Neural progenitor cell (in vitro differentiated cells): ENCODE measurements at regions not wholly inside any gene's neighbourhood (a gene's known extent, or its start where the extent isn't known, plus 50 kb on each side); places are given as distances from the start of the nearest gene placed in this dataset.

Source experiments
- DNase-seq: peaks from one replicate; pipeline ENCODE4 v3.0.0-alpha.2; 2016; ENCODE audit warnings: low spot score
- H2AFZ ChIP-seq: fragments of 200-600 bp; sonication (generic); replicated peaks from 2 replicates; pipeline ENCODE4 v1.6.1; 2016; ENCODE audit warnings: antibody characterized with exemption
- H3F3A ChIP-seq: fragments of 200-600 bp; sonication (generic); 2 replicates; pipeline ENCODE4 v1.6.1; 2016; ENCODE audit warnings: antibody characterized with exemption, low read depth
- H3K27ac ChIP-seq: fragments of 200-600 bp; sonication (generic); 2 replicates; pipeline ENCODE4 v1.5.1; 2016; ENCODE audit warnings: mild to moderate bottlenecking
- H3K27me3 ChIP-seq: fragments of 200-600 bp; sonication (generic); 2 replicates; pipeline ENCODE4 v1.6.1; 2016; ENCODE audit warnings: mild to moderate bottlenecking, moderate library complexity
- H3K36me3 ChIP-seq: fragments of 200-600 bp; sonication (generic); 2 replicates; pipeline ENCODE4 v1.5.1; 2016
- H3K4me1 ChIP-seq: fragments of 200-600 bp; sonication (generic); 2 replicates; pipeline ENCODE4 v1.6.1; 2016; ENCODE audit warnings: mixed run types
- H3K4me2 ChIP-seq: fragments of 200-600 bp; sonication (generic); 2 replicates; pipeline ENCODE4 v1.6.1; 2016
- H3K4me3 ChIP-seq: fragments of 200-600 bp; sonication (generic); 2 replicates; pipeline ENCODE4 v1.5.1; 2016
- H3K79me2 ChIP-seq: fragments of 200-600 bp; sonication (generic); 2 replicates; pipeline ENCODE4 v1.6.1; 2016; ENCODE audit warnings: low read depth
- H3K9ac ChIP-seq: fragments of 200-600 bp; sonication (generic); 2 replicates; pipeline ENCODE4 v1.6.1; 2016
- H3K9me3 ChIP-seq: fragments of 200-600 bp; sonication (generic); 2 replicates; pipeline ENCODE4 v1.5.1; 2016; ENCODE audit warnings: low read depth
- H4K20me1 ChIP-seq: fragments of 200-600 bp; sonication (generic); 2 replicates; pipeline ENCODE4 v1.6.1; 2016; ENCODE audit warnings: low read depth
- H3K27ac Mint-ChIP-seq: 3 replicates; pipeline ENCODE4 v1.8.0; 2021; ENCODE audit warnings: mixed read lengths
- H3K27me3 Mint-ChIP-seq: 2 replicates; pipeline ENCODE4 v1.8.0; 2022; ENCODE audit warnings: low read depth, mild to moderate bottlenecking, inconsistent platforms, moderate library complexity, mixed read lengths; ENCODE audit not compliant: insufficient read depth
- H3K36me3 Mint-ChIP-seq: 3 replicates; pipeline ENCODE4 v1.8.0; 2021; ENCODE audit warnings: mixed read lengths
- H3K4me1 Mint-ChIP-seq: 3 replicates; pipeline ENCODE4 v1.8.0; 2021; ENCODE audit warnings: mixed read lengths
- H3K4me3 Mint-ChIP-seq: 3 replicates; pipeline ENCODE4 v1.8.0; 2021; ENCODE audit warnings: mild to moderate bottlenecking, moderate library complexity, mixed read lengths
- H3K9me3 Mint-ChIP-seq: 3 replicates; pipeline ENCODE4 v1.8.0; 2020; ENCODE audit warnings: mixed read lengths
- CTCF ChIP-seq: fragments of 200-600 bp; sonication (generic); IDR thresholded peaks from 2 replicates; pipeline ENCODE4 v1.5.1; 2017; ENCODE audit warnings: antibody characterized with exemption, mild to moderate bottlenecking
- EZH2 ChIP-seq: fragments of 200-600 bp; sonication (generic); IDR thresholded peaks from 2 replicates; pipeline ENCODE4 v1.6.1; 2017; ENCODE audit warnings: antibody characterized with exemption, mild to moderate bottlenecking, moderate library complexity
- EZH2phosphoT487 ChIP-seq: fragments of 200-600 bp; sonication (generic); IDR thresholded peaks from 2 replicates; pipeline ENCODE4 v1.6.1; 2017; ENCODE audit warnings: antibody characterized with exemption

DNA sequence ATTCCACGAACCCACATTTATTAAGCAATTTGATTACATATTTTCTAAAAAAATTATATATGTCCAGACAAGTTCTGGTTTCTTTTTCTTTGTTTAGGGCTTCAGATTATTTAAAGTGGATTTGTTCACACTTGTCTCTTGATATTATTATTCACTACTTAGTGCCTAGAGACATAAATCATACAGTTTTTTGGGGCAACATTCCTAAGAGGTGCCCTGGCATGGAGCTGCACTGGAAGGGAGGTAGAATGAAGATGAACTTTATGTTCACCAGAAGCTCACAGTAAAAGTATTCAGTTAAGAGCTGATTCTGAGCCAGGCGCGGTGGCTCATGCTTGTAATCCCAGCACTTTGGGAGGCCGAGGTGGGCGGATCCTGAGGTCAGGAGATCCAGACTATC is 762.7 kb upstream of the TMEFF2 start:
- Histone ChIP-seq H3K36me3 (no peaks in the 10 kb centered on the region), H3K4me2 (no peak overlapping the region), H3K9ac (no peak overlapping the region), H3K79me2 (no peaks in the 10 kb centered on the region), H3F3A (no peaks in the 10 kb centered on the region), H3K4me1 (no peaks in the 10 kb centered on the region), H4K20me1 (no peaks in the 10 kb centered on the region), H3K9me3 (no peaks in the 10 kb centered on the region), H3K4me3 (no peak overlapping the region), H3K27ac (no peak overlapping the region), H3K27me3 (no peaks in the 10 kb centered on the region), H2AFZ (no peak overlapping the region)
- no peak for DNase-seq
- peaks cover 6% of the 10 kb centered on the region for H3K9me3 Mint-ChIP-seq
- no peak overlapping the region for H3K4me3 Mint-ChIP-seq
- no peaks in the 10 kb centered on the region for H3K4me1 Mint-ChIP-seq
- H3K27me3 Mint-ChIP-seq: no peaks in the 10 kb centered on the region
- no peak overlapping the region for H3K27ac Mint-ChIP-seq
- TF ChIP-seq EZH2phosphoT487 (no peak), CTCF (no peak), EZH2 (no peak)
- H3K36me3 Mint-ChIP-seq: peaks cover 1% of the 10 kb centered on the region

- Mint-ChIP-seq H3K27me3 (peaks cover 2% of the 10 kb centered on the region), H3K4me1 (no peaks in the 10 kb centered on the region), H3K4me3 (no peak overlapping the region), H3K27ac (no peak overlapping the region), H3K9me3 (peaks cover 3% of the 10 kb centered on the region), H3K36me3 (peaks cover 1% of the 10 kb centered on the region)
- no peak overlapping the region for H3K4me2 ChIP-seq
- no peaks in the 10 kb centered on the region for H3K27me3 ChIP-seq
- H3F3A ChIP-seq: no peaks in the 10 kb centered on the region
- TF ChIP-seq EZH2 (no peak), CTCF (no peak), EZH2phosphoT487 (no peak)
- no peaks in the 10 kb centered on the region for H4K20me1 ChIP-seq
- H3K4me3 ChIP-seq: no peak overlapping the region
- H3K79me2 ChIP-seq: no peaks in the 10 kb centered on the region
- no peak overlapping the region for H2AFZ ChIP-seq
- H3K36me3 ChIP-seq: no peaks in the 10 kb centered on the region
- H3K27ac ChIP-seq: no peak overlapping the region
- H3K9ac ChIP-seq: no peak overlapping the region
- no peak for DNase-seq
- H3K4me1 ChIP-seq: no peaks in the 10 kb centered on the region
- no peaks in the 10 kb centered on the region for H3K9me3 ChIP-seq
Observed at GRCh38 chr2:192953116-192953515, 758.4 kb upstream of the TMEFF2 start.

DNA sequence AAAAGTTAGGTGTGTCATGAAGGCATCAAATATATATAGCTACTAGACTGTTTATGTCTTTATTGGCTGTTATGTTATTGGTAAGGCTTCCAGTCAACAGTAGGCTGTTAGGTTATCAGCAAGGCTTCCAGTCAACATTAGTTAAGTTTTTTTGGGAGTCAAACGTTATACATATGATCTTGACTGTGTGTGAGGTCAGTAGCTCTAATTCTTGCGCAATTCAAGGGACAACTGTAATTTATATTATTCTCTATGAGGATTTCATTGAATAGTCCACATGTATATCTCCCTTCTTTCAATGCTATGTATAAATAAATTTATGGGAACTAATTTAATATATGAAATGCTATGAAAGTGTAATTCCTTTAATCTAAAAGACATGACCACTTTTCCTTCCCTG is 757.5 kb upstream of the TMEFF2 start:
- no peaks in the 10 kb centered on the region for H3K36me3 Mint-ChIP-seq
- no peaks in the 10 kb centered on the region for H3F3A ChIP-seq
- no peak overlapping the region for H3K4me2 ChIP-seq
- H3K4me1 ChIP-seq: no peaks in the 10 kb centered on the region
- no peaks in the 10 kb centered on the region for H3K36me3 ChIP-seq
- H3K4me1 Mint-ChIP-seq: no peaks in the 10 kb centered on the region
- TF ChIP-seq CTCF (no peak), EZH2phosphoT487 (no peak), EZH2 (no peak)
- no peak overlapping the region for H2AFZ ChIP-seq
- no peak overlapping the region for H3K27ac ChIP-seq
- H4K20me1 ChIP-seq: no peaks in the 10 kb centered on the region
- peaks cover 2% of the 10 kb centered on the region for H3K27me3 Mint-ChIP-seq
- H3K4me3 Mint-ChIP-seq: no peak overlapping the region
- no peaks in the 10 kb centered on the region for H3K27me3 ChIP-seq
- H3K9ac ChIP-seq: no peak overlapping the region
- no peaks in the 10 kb centered on the region for H3K9me3 Mint-ChIP-seq
- H3K9me3 ChIP-seq: no peaks in the 10 kb centered on the region
- no peaks in the 10 kb centered on the region for H3K79me2 ChIP-seq
- DNase-seq: no peak
- H3K4me3 ChIP-seq: no peak overlapping the region
- H3K27ac Mint-ChIP-seq: no peak overlapping the region

DNA sequence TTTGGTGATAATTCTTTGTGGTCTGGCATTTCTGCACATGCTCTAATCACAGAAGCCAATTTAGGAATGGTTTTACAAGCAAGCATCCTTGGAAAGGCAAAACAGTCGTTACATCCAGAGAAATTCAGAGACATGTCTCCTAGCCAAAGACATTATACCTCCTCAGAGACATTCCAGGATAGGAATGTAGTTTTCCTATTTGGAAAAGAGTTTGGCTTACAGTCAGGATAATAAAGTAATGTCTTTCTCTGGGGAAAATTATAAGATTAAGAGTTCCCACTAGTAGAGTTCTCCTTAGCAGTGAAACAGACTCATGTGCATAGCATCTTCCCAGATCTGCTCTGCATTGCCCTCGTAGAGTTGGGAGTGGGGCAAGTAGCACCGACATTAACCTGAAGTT is 753.6 kb upstream of the TMEFF2 start:
- TF ChIP-seq EZH2phosphoT487: no peak
- no peak for TF ChIP-seq CTCF
- TF ChIP-seq EZH2: no peak
- Histone ChIP-seq H3K9me3 (no peaks in the 10 kb centered on the region), H3K4me2 (no peak overlapping the region), H3K4me3 (no peak overlapping the region), H3K9ac (no peak overlapping the region), H3K79me2 (no peaks in the 10 kb centered on the region), H3K4me1 (no peaks in the 10 kb centered on the region), H4K20me1 (no peaks in the 10 kb centered on the region), H3K27me3 (no peaks in the 10 kb centered on the region), H2AFZ (no peak overlapping the region), H3K36me3 (no peaks in the 10 kb centered on the region), H3F3A (no peaks in the 10 kb centered on the region), H3K27ac (no peak overlapping the region)
- H3K27ac Mint-ChIP-seq: no peak overlapping the region
- H3K27me3 Mint-ChIP-seq: peaks cover 2% of the 10 kb centered on the region
- no peaks in the 10 kb centered on the region for H3K36me3 Mint-ChIP-seq
- H3K4me1 Mint-ChIP-seq: no peaks in the 10 kb centered on the region
- DNase-seq: no peak
- no peaks in the 10 kb centered on the region for H3K9me3 Mint-ChIP-seq
- no peak overlapping the region for H3K4me3 Mint-ChIP-seq
